H9 (cell line): ENCODE measurements at regions not wholly inside any gene's neighbourhood (a gene's known extent, or its start where the extent isn't known, plus 50 kb on each side); places are given as distances from the start of the nearest gene placed in this dataset.

Experiments used
- DNase-seq: peaks from one replicate; pipeline ENCODE4 v3.0.0-alpha.2; 2017
- H2AFZ ChIP-seq: one replicate; pipeline ENCODE4 v1.6.1; 2013; ENCODE audit warnings: mild to moderate bottlenecking, low read length, control low read depth, moderate library complexity
- H2AK5ac ChIP-seq: 2 replicates; pipeline ENCODE4 v1.6.1; 2013; ENCODE audit warnings: low read length, control low read depth, mixed read lengths; ENCODE audit not compliant: insufficient read length
- H2BK120ac ChIP-seq: one replicate; pipeline ENCODE4 v1.6.1; 2013; ENCODE audit warnings: low read depth, mild to moderate bottlenecking, low read length, control low read depth, inconsistent platforms; ENCODE audit not compliant: poor library complexity, severe bottlenecking
- H2BK12ac ChIP-seq: 2 replicates; pipeline ENCODE4 v1.6.1; 2013; ENCODE audit warnings: low read length, control low read depth, mixed read lengths, low read depth; ENCODE audit not compliant: insufficient read length
- H2BK15ac ChIP-seq: 2 replicates; pipeline ENCODE4 v1.6.1; 2013; ENCODE audit warnings: low read depth, low read length, control low read depth
- H2BK20ac ChIP-seq: one replicate; pipeline ENCODE4 v1.6.1; 2013; ENCODE audit warnings: low read depth, mild to moderate bottlenecking, low read length, control low read depth, inconsistent platforms; ENCODE audit not compliant: poor library complexity, severe bottlenecking
- H2BK5ac ChIP-seq: 2 replicates; pipeline ENCODE4 v1.6.1; 2013; ENCODE audit warnings: low read length, control low read depth, mixed read lengths; ENCODE audit not compliant: insufficient read length
- H3K14ac ChIP-seq: 2 replicates; pipeline ENCODE4 v1.6.1; 2013; ENCODE audit warnings: low read length, control low read depth; ENCODE audit not compliant: insufficient read depth
- H3K18ac ChIP-seq: 2 replicates; pipeline ENCODE4 v1.6.1; 2013; ENCODE audit warnings: low read depth, mild to moderate bottlenecking, mixed read lengths, low read length, control low read depth; ENCODE audit not compliant: insufficient read length
- H3K23ac ChIP-seq: 2 replicates; pipeline ENCODE4 v1.6.1; 2013; ENCODE audit warnings: low read length, control low read depth, mixed read lengths, low read depth; ENCODE audit not compliant: insufficient read length
- H3K23me2 ChIP-seq: 2 replicates; pipeline ENCODE4 v1.6.1; 2013; ENCODE audit warnings: low read depth, mild to moderate bottlenecking, mixed read lengths, low read length, control low read depth; ENCODE audit not compliant: insufficient read length, poor library complexity, severe bottlenecking
- H3K27ac ChIP-seq: 2 replicates; pipeline ENCODE4 v1.5.1; 2013; ENCODE audit warnings: low read length, control low read depth, mixed read lengths, low read depth; ENCODE audit not compliant: insufficient read length
- H3K27me3 ChIP-seq: 2 replicates; pipeline ENCODE4 v1.6.1; 2013; ENCODE audit warnings: low read length, control low read depth, inconsistent platforms; ENCODE audit not compliant: insufficient read depth
- H3K4ac ChIP-seq: 2 replicates; pipeline ENCODE4 v1.6.1; 2013; ENCODE audit warnings: low read depth, mild to moderate bottlenecking, control low read depth, inconsistent platforms, low read length, moderate library complexity
- H3K4me1 ChIP-seq: 2 replicates; pipeline ENCODE4 v1.6.1; 2013; ENCODE audit warnings: low read length, control low read depth, inconsistent platforms; ENCODE audit not compliant: insufficient read depth
- H3K4me2 ChIP-seq: 2 replicates; pipeline ENCODE4 v1.6.1; 2013; ENCODE audit warnings: low read length, control low read depth, mixed read lengths; ENCODE audit not compliant: insufficient read length, insufficient read depth
- H3K56ac ChIP-seq: 2 replicates; pipeline ENCODE4 v1.6.1; 2013; ENCODE audit warnings: low read depth, mild to moderate bottlenecking, mixed read lengths, low read length, control low read depth; ENCODE audit not compliant: insufficient read length
- H3K79me1 ChIP-seq: 2 replicates; pipeline ENCODE4 v1.6.1; 2013; ENCODE audit warnings: low read depth, mild to moderate bottlenecking, moderate library complexity, low read length, control low read depth, inconsistent platforms; ENCODE audit not compliant: insufficient read depth, poor library complexity, severe bottlenecking
- H3K79me2 ChIP-seq: 2 replicates; pipeline ENCODE4 v1.6.1; 2013; ENCODE audit warnings: low read length, control low read depth, inconsistent platforms; ENCODE audit not compliant: insufficient read depth
- H3K9ac ChIP-seq: 2 replicates; pipeline ENCODE4 v1.6.1; 2013; ENCODE audit warnings: low read length, control low read depth, mixed read lengths; ENCODE audit not compliant: insufficient read length; ENCODE audit errors: extremely low read depth
- H3K9me3 ChIP-seq: one replicate; pipeline ENCODE4 v1.6.1; 2013; ENCODE audit warnings: low read depth, low read length, inconsistent platforms; ENCODE audit not compliant: control insufficient read depth
- H3T11ph ChIP-seq: one replicate; pipeline ENCODE4 v1.6.1; 2013; ENCODE audit warnings: mild to moderate bottlenecking, low read length, control low read depth, inconsistent platforms
- H4K20me1 ChIP-seq: one replicate; pipeline ENCODE4 v1.6.1; 2013; ENCODE audit not compliant: control insufficient read depth, insufficient read length, insufficient read depth
- H4K5ac ChIP-seq: 2 replicates; pipeline ENCODE4 v1.6.1; 2013; ENCODE audit warnings: low read depth, mild to moderate bottlenecking, mixed read lengths, low read length, control low read depth; ENCODE audit not compliant: insufficient read length
- H4K8ac ChIP-seq: replicated peaks from 2 replicates; pipeline ENCODE4 v1.6.1; 2013; ENCODE audit warnings: low read length, control low read depth, mixed read lengths, low read depth; ENCODE audit not compliant: insufficient read length
- H4K91ac ChIP-seq: 2 replicates; pipeline ENCODE4 v1.6.1; 2013; ENCODE audit warnings: low read depth, mild to moderate bottlenecking, moderate library complexity, mixed read lengths, low read length, control low read depth; ENCODE audit not compliant: insufficient read length
- H3K27ac Mint-ChIP-seq, 3 experiments: 2 replicates in 2 of 3; 3 replicates in 1 of 3; pipeline ENCODE4 v1.8.0; 2020 to 2021; ENCODE audit warnings: mixed read lengths in 3 of 3, mild to moderate bottlenecking in 1 of 3, moderate library complexity in 1 of 3
- H3K27me3 Mint-ChIP-seq: 2 replicates; pipeline ENCODE4 v1.8.0; 2021; ENCODE audit warnings: low read depth, mild to moderate bottlenecking, moderate library complexity, mixed read lengths
- H3K36me3 Mint-ChIP-seq, 3 experiments: 2 replicates in 2 of 3; 3 replicates in 1 of 3; pipeline ENCODE4 v1.8.0; 2020 to 2021; ENCODE audit warnings: low read depth in 3 of 3, mixed read lengths in 3 of 3; ENCODE audit not compliant: insufficient read depth in 1 of 3
- H3K4me1 Mint-ChIP-seq, 2 experiments: 2 replicates each; pipeline ENCODE4 v1.8.0; 2020; ENCODE audit warnings: mixed read lengths in 2 of 2
- H3K4me3 Mint-ChIP-seq, 2 experiments: 2 replicates in 1 of 2; 3 replicates in 1 of 2; pipeline ENCODE4 v1.8.0; 2020 to 2021; ENCODE audit warnings: mild to moderate bottlenecking in 2 of 2, mixed read lengths in 2 of 2, moderate library complexity in 1 of 2
- H3K9me3 Mint-ChIP-seq, 2 experiments: 2 replicates in 1 of 2; 3 replicates in 1 of 2; pipeline ENCODE4 v1.8.0; 2020; ENCODE audit warnings: mild to moderate bottlenecking in 2 of 2, mixed read lengths in 2 of 2, moderate library complexity in 1 of 2
- CTCF ChIP-seq: fragments of 200-600 bp; sonication (generic); conservative IDR thresholded peaks from 3 replicates; pipeline ENCODE4 v1.8.0; 2021; ENCODE audit warnings: antibody characterized with exemption, mild to moderate bottlenecking
- WGBS: extraction: QIAGEN DNeasy Blood & Tissue Kit; methylation state at CpG from one replicate; pipeline ENCODE4 v1.1.7; 2013; ENCODE audit warnings: missing lambda C conversion rate, low lambda C conversion rate, mixed read lengths; ENCODE audit not compliant: insufficient read length; ENCODE audit errors: extremely low coverage; 5-methylcytosine and 5-hydroxymethylcytosine counted together

GRCh38 chr1:239765163-239765562 lies 326.5 kb upstream of the FMN2 start:
- H3K27ac Mint-ChIP-seq: no peak overlapping the region
- Histone ChIP-seq H3K4ac (no peak overlapping the region), H3K79me1 (no peaks in the 10 kb centered on the region), H3K56ac (no peak overlapping the region), H2AFZ (no peak overlapping the region), H4K20me1 (no peaks in the 10 kb centered on the region), H3K18ac (no peak overlapping the region), H4K91ac (no peak overlapping the region), H3K23me2 (no peaks in the 10 kb centered on the region), H3K27me3 (no peaks in the 10 kb centered on the region), H3K9ac (no peak overlapping the region), H3K9me3 (no peaks in the 10 kb centered on the region), H2BK15ac (no peak overlapping the region), H3K14ac (no peak overlapping the region), H3T11ph (no peak overlapping the region), H2AK5ac (no peak overlapping the region), H3K4me2 (no peak overlapping the region), H3K79me2 (no peaks in the 10 kb centered on the region), H2BK120ac (no peak overlapping the region), H4K8ac (no peak overlapping the region), H3K23ac (no peak overlapping the region), H2BK20ac (no peak overlapping the region), H4K5ac (no peak overlapping the region), H3K4me1 (no peaks in the 10 kb centered on the region), H2BK5ac (no peak overlapping the region), H3K27ac (no peak overlapping the region), H2BK12ac (no peak overlapping the region)
- no peak overlapping the region for H3K4me3 Mint-ChIP-seq
- no CpG with 5 or more reads among the region's 5 CpGs for WGBS
- no peaks in the 10 kb centered on the region for H3K36me3 Mint-ChIP-seq
- DNase-seq: peak; percentile 40
- TF ChIP-seq CTCF: peak; percentile 52
- H3K9me3 Mint-ChIP-seq: no peaks in the 10 kb centered on the region; a peak in 1 of 5 replicates
- no peaks in the 10 kb centered on the region for H3K27me3 Mint-ChIP-seq
- peaks cover 15% of the 10 kb centered on the region in 2 experiments for H3K4me1 Mint-ChIP-seq
